DOHH2 (cell line): ENCODE measurements at regions not wholly inside any gene's neighbourhood (a gene's known extent, or its start where the extent isn't known, plus 50 kb on each side); places are given as distances from the start of the nearest gene placed in this dataset.

Experiments
- EZH2phosphoT487 ChIP-seq: fragments of 200-600 bp; sonication (generic); IDR thresholded peaks from 2 replicates; pipeline ENCODE4 v1.6.1; 2017; ENCODE audit warnings: borderline replicate concordance, mild to moderate bottlenecking, antibody characterized with exemption, low read length, moderate library complexity, mixed read lengths
- TF ChIP-seq, protein P1 (sequence below): fragments of 200-600 bp; sonication (generic); IDR thresholded peaks from one replicate; pipeline ENCODE4 v1.5.1; 2014; ENCODE audit warnings: antibody characterized with exemption, mild to moderate bottlenecking, low read depth, low read length; ENCODE audit not compliant: poor library complexity, severe bottlenecking

DNA sequence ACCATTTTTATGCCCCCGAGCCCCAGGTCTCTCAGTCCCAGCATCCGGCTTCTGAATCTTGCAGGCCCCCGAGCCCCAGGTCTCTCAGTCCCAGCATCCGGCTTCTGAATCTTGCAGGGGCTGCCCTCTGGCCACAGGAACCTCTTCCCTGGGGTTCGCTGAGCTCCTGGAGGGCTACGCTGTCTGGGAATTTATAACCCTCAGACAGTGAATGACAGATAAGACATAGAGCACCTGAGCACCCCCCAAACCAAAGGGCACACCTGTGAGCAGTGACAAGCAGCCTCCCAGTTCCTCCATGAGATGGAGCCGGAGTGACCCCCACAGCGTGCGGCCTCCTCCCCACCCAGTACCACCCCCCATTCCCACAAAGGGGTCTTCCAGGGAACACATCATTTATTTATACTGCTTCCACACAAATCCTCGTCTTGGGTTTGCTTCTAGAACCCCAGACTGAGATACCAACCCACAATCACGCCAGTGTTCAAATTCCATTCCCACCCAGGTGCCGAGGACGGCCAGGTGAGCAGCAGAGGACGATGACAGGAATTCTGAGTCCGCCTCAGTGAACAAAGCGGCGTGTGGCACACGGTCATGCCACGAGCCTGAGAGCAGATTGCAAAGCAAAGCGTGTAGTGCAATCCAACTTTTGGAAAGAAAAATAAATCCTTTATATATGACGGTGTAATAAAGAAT is 57.7 kb upstream of the FAM20C start:
- TF ChIP-seq, protein P1, sequence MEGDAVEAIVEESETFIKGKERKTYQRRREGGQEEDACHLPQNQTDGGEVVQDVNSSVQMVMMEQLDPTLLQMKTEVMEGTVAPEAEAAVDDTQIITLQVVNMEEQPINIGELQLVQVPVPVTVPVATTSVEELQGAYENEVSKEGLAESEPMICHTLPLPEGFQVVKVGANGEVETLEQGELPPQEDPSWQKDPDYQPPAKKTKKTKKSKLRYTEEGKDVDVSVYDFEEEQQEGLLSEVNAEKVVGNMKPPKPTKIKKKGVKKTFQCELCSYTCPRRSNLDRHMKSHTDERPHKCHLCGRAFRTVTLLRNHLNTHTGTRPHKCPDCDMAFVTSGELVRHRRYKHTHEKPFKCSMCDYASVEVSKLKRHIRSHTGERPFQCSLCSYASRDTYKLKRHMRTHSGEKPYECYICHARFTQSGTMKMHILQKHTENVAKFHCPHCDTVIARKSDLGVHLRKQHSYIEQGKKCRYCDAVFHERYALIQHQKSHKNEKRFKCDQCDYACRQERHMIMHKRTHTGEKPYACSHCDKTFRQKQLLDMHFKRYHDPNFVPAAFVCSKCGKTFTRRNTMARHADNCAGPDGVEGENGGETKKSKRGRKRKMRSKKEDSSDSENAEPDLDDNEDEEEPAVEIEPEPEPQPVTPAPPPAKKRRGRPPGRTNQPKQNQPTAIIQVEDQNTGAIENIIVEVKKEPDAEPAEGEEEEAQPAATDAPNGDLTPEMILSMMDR, result no peak
- TF ChIP-seq EZH2phosphoT487, result no peak
